GM12892 (cell line): ENCODE measurements at regions not wholly inside any gene's neighbourhood (a gene's known extent, or its start where the extent isn't known, plus 50 kb on each side); places are given as distances from the start of the nearest gene placed in this dataset.
"Not testable (repeated sequence)": the region's sequence is repeated elsewhere in the genome, so short reads cannot be mapped to it uniquely, and the experiment has no call there.

ENCODE experiments used
- DNase-seq: peaks from one replicate; pipeline ENCODE4 v3.0.0; 2011; ENCODE audit not compliant: insufficient read length
- FAIRE-seq: peaks from 2 replicates; lab custom pipeline; 2011; peaks lifted over from hg19 to GRCh38; lab: Jason Lieb, UNC
- POLR2A ChIP-seq: IDR thresholded peaks from 2 replicates; pipeline ENCODE4 v1.6.1; 2011; ENCODE audit warnings: low read depth, low read length, control low read depth
- POLR2AphosphoS5 ChIP-seq: IDR thresholded peaks from 2 replicates; pipeline ENCODE4 v1.6.1; 2011; ENCODE audit warnings: low read depth, low read length, control low read depth
- TAF1 ChIP-seq: IDR thresholded peaks from 2 replicates; pipeline ENCODE4 v1.6.1; 2011; ENCODE audit warnings: low read depth, mild to moderate bottlenecking, control low read depth, low read length, borderline replicate concordance

GRCh38 chr14:97785495-97785894 lies 988.3 kb downstream of the VRK1 start:
- DNase-seq, result no peak
- TF ChIP-seq TAF1 (no peak), POLR2A (no peak), POLR2AphosphoS5 (no peak)
- FAIRE-seq, result no peak

- DNase-seq (no peak), FAIRE-seq (no peak)
- TF ChIP-seq TAF1 (no peak), POLR2A (no peak), POLR2AphosphoS5 (no peak)
These were observed 991.2 kb downstream of the VRK1 start for GRCh38 chr14:97788364-97788763.

- FAIRE-seq (no peak), DNase-seq (no peak)
- no peak for TF ChIP-seq TAF1
- TF ChIP-seq POLR2A, result no peak
- TF ChIP-seq POLR2AphosphoS5, result no peak
These were observed 991.8 kb downstream of the VRK1 start for GRCh38 chr14:97788846-97789526.

- no peak for FAIRE-seq
These were observed 993.9 kb downstream of the VRK1 start for GRCh38 chr14:97791072-97791471.

GRCh38 chr14:97791906-97792305 lies 994.7 kb downstream of the VRK1 start:
- DNase-seq (no peak), FAIRE-seq (no peak)
- TF ChIP-seq POLR2AphosphoS5, result no peak
- TF ChIP-seq POLR2A, result no peak
- no peak for TF ChIP-seq TAF1

More at GRCh38 chr14:97791072-97791471, 993.9 kb downstream of the VRK1 start:
- TF ChIP-seq POLR2A (no peak), TAF1 (no peak), POLR2AphosphoS5 (no peak)
- DNase-seq, result no peak

- FAIRE-seq, result peak; percentile 82
- TF ChIP-seq POLR2A, result no peak
- TF ChIP-seq POLR2AphosphoS5, result no peak
- TF ChIP-seq TAF1, result no peak
- DNase-seq, result no peak
These were observed 999.3 kb downstream of the VRK1 start for GRCh38 chr14:97796511-97796910.

GRCh38 chr14:97798176-97798575 lies 1001.0 kb downstream of the VRK1 start:
- FAIRE-seq (no peak), DNase-seq (no peak)
- TF ChIP-seq POLR2A, result no peak
- TF ChIP-seq POLR2AphosphoS5, result no peak
- TF ChIP-seq TAF1, result no peak

- DNase-seq (no peak), FAIRE-seq (no peak)
- TF ChIP-seq POLR2A (no peak), POLR2AphosphoS5 (no peak), TAF1 (no peak)
These were observed 1005.5 kb downstream of the VRK1 start for GRCh38 chr14:97802430-97803373.

- no peak for TF ChIP-seq POLR2AphosphoS5
- TF ChIP-seq TAF1, result no peak
- TF ChIP-seq POLR2A, result no peak
- DNase-seq, result no peak
- no peak for FAIRE-seq
These were observed 1006.9 kb downstream of the VRK1 start for GRCh38 chr14:97804056-97804455.

GRCh38 chr14:97806891-97807290 lies 1009.7 kb downstream of the VRK1 start:
- no peak for FAIRE-seq
- TF ChIP-seq POLR2A (no peak), POLR2AphosphoS5 (no peak), TAF1 (no peak)
- DNase-seq, result no peak

GRCh38 chr14:97808541-97808940 lies 1011.4 kb downstream of the VRK1 start:
- DNase-seq, FAIRE-seq: not testable (repeated sequence)

- DNase-seq (no peak), FAIRE-seq (no peak)
- TF ChIP-seq POLR2A, result no peak
These were observed 1016.4 kb downstream of the VRK1 start for GRCh38 chr14:97813556-97813955.
